ENCODE measurements at regions not wholly inside any gene's neighbourhood (a gene's known extent, or its start where the extent isn't known, plus 50 kb on each side); places are given as distances from the start of the nearest gene placed in this dataset.

DNA sequence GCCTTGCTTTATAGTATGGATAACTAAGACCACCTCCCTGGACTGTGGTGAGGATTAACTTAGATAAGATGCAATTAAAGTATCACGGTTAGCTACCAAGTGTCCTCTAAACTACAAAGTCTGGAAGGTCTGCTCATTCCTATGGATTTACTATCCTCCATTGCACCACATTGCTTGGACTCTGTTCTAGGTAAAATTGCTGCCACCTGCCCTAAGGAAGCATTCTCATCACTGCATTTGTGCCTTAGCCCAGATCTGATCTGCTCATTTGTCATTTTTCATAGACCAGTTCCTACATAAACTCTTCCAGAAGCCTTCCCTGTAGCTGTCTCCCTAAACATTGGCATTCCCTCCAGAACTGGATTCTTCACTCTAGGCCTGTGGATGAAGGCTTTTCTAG lies 380.0 kb downstream of the INSC start:
- TF ChIP-seq POLR2AphosphoS5 (IDR thresholded peaks at IDR 0.05) = no peak
- TF ChIP-seq EP300 (IDR thresholded peaks at IDR 0.05) = no peak
- no peak for TF ChIP-seq POLR2A (IDR thresholded peaks at IDR 0.05)
- H3K27ac ChIP-seq = no peak overlapping the region
- no peaks in the 10 kb centered on the region for H3K4me1 ChIP-seq
- no peaks in the 10 kb centered on the region for H3K36me3 ChIP-seq
- no peak overlapping the region for H3K4me3 ChIP-seq
- WGBS, 2 donors (ENCODE audit: low coverage in 1 of 2) = 70 to 100% methylated on average over 1 of the region's 1 CpG
- no peak for ATAC-seq
- H3K27me3 ChIP-seq = no peaks in the 10 kb centered on the region
- no peaks in the 10 kb centered on the region for H3K9me3 ChIP-seq

DNA sequence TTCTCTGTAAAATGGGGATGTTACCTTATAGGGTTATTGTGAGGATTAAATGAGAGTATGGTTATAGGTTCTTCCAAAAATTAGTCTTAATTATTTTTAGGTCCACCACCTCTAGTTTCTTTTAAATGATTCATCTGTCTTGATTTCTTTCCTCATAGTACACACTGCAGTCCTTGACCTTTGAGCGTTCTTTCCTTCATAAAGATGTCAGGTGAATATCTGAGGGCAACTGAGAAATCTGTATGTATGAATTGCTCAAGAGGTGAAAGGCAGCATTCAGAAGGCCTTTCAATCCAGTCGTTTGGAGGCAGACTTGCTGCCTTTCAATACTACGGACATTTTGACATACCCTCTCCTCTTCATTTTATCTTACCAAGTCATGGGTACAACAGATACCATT lies 380.7 kb downstream of the INSC start:
- ATAC-seq = no peak
- Histone ChIP-seq H3K4me1 (no peaks in the 10 kb centered on the region), H3K27me3 (no peaks in the 10 kb centered on the region), H3K36me3 (no peaks in the 10 kb centered on the region), H3K27ac (no peak overlapping the region), H3K9me3 (no peaks in the 10 kb centered on the region), H3K4me3 (no peak overlapping the region)
- 67 to 78% methylated on average over 3 of the region's 3 CpGs for WGBS, 2 donors (ENCODE audit: low coverage in 1 of 2)
- TF ChIP-seq EP300 (IDR thresholded peaks at IDR 0.05) (no peak), POLR2A (IDR thresholded peaks at IDR 0.05) (no peak), POLR2AphosphoS5 (IDR thresholded peaks at IDR 0.05) (no peak)
- TF ChIP-seq, protein P1, sequence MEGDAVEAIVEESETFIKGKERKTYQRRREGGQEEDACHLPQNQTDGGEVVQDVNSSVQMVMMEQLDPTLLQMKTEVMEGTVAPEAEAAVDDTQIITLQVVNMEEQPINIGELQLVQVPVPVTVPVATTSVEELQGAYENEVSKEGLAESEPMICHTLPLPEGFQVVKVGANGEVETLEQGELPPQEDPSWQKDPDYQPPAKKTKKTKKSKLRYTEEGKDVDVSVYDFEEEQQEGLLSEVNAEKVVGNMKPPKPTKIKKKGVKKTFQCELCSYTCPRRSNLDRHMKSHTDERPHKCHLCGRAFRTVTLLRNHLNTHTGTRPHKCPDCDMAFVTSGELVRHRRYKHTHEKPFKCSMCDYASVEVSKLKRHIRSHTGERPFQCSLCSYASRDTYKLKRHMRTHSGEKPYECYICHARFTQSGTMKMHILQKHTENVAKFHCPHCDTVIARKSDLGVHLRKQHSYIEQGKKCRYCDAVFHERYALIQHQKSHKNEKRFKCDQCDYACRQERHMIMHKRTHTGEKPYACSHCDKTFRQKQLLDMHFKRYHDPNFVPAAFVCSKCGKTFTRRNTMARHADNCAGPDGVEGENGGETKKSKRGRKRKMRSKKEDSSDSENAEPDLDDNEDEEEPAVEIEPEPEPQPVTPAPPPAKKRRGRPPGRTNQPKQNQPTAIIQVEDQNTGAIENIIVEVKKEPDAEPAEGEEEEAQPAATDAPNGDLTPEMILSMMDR (IDR thresholded peaks at IDR 0.05) = no peak

DNA sequence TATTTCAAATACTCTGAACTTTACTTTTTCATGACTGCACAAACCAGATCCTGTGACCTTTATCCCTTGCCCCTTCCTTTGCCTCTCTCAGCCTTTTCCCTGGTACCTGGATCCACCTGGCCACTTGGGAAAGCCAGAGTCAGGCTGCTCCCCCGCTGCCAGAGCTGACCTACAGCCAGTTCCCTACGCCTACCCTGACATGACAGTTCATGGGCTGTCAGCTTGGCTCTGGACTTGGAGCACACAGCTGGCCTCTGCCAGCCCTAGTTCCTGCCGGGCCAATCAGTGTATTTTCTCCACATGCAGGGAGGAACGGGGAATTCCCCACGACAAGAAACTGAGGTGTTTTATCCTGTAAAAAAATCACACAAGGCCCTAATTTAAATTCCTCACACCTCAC lies 382.6 kb downstream of the INSC start:
- no peak overlapping the region for H3K4me3 ChIP-seq
- ATAC-seq = no peak
- H3K4me1 ChIP-seq = no peaks in the 10 kb centered on the region
- 52% methylated on average over 2 of the region's 5 CpGs; no CpG with 5 or more reads in 1 of the 2 donors for WGBS, 2 donors (ENCODE audit: low coverage in 1 of 2)
- no peaks in the 10 kb centered on the region for H3K9me3 ChIP-seq
- H3K27ac ChIP-seq = no peak overlapping the region
- no peaks in the 10 kb centered on the region for H3K27me3 ChIP-seq
- no peaks in the 10 kb centered on the region for H3K36me3 ChIP-seq
- TF ChIP-seq POLR2A (IDR thresholded peaks at IDR 0.05) = no peak
- TF ChIP-seq POLR2AphosphoS5 (IDR thresholded peaks at IDR 0.05) = no peak
- TF ChIP-seq, protein P1 (IDR thresholded peaks at IDR 0.05) = no peak

DNA sequence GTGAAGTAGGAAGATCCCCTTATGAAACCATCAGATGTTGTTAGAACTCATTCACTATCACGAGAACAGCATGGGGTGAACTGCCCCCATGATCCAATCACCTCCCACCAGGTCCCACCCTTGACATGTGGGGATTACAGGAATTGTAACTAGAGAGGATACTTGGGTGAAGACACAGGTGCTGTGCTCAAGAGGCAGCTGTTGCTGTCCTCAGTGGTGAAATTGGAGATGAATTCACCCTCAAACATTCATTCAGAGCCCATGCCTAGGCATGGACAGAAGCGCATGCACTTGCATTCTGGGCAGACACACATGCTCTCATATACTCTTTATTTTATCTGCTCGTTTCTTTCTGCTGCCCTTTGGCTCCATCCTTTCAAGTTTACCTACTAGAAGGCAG lies 385.0 kb downstream of the INSC start:
- Histone ChIP-seq H3K4me3 (no peak overlapping the region), H3K4me1 (no peaks in the 10 kb centered on the region), H3K9me3 (no peaks in the 10 kb centered on the region), H3K27me3 (no peaks in the 10 kb centered on the region), H3K36me3 (no peaks in the 10 kb centered on the region), H3K27ac (no peak overlapping the region)
- WGBS, 2 donors (ENCODE audit: low coverage in 1 of 2) = 76 to 86% methylated on average over 3 of the region's 3 CpGs
- TF ChIP-seq EP300 (IDR thresholded peaks at IDR 0.05) (no peak), POLR2AphosphoS5 (IDR thresholded peaks at IDR 0.05) (no peak), POLR2A (IDR thresholded peaks at IDR 0.05) (no peak)
- TF ChIP-seq, protein P1 (IDR thresholded peaks at IDR 0.05) = no peak
- no peak for ATAC-seq

DNA sequence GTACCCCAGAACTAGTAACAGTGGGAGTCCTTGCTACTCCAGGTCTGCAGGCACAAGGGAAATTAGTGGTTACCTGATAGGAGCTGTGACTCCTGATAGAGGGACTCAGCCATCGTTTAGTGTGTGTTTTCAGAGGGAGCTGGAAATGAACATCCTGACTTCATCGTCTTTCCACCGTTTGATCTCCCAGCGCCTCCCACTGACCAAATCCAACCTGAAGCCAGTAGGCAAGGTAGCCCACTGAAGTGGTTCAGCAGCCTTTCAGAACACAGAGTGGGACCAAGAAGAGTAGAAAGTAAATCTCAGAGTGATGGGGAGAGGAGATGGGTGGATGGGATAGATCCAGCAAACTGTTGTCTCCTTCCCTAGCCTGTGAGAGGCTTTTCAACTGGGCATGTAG lies 385.9 kb downstream of the INSC start:
- Histone ChIP-seq H3K36me3 (no peaks in the 10 kb centered on the region), H3K27ac (no peak overlapping the region), H3K9me3 (no peaks in the 10 kb centered on the region), H3K4me3 (no peak overlapping the region), H3K27me3 (no peaks in the 10 kb centered on the region), H3K4me1 (no peaks in the 10 kb centered on the region)
- no peak for ATAC-seq
- WGBS, 2 donors (ENCODE audit: low coverage in 1 of 2) = 50 to 62% methylated on average over 3 of the region's 4 CpGs
- TF ChIP-seq POLR2A (IDR thresholded peaks at IDR 0.05) (no peak), EP300 (IDR thresholded peaks at IDR 0.05) (no peak), POLR2AphosphoS5 (IDR thresholded peaks at IDR 0.05) (no peak)
- TF ChIP-seq, protein P1 (IDR thresholded peaks at IDR 0.05) = no peak
